HG03280 (cell line): ENCODE measurements at regions not wholly inside any gene's neighbourhood (a gene's known extent, or its start where the extent isn't known, plus 50 kb on each side); places are given as distances from the start of the nearest gene placed in this dataset.

Experiments
- ATAC-seq: cut with Tn5 transposase; IDR thresholded peaks from one replicate; pipeline ENCODE4 v1.9.1; 2021; ENCODE audit warnings: mild to moderate bottlenecking, moderate library complexity; ENCODE audit not compliant: unreplicated experiment

DNA sequence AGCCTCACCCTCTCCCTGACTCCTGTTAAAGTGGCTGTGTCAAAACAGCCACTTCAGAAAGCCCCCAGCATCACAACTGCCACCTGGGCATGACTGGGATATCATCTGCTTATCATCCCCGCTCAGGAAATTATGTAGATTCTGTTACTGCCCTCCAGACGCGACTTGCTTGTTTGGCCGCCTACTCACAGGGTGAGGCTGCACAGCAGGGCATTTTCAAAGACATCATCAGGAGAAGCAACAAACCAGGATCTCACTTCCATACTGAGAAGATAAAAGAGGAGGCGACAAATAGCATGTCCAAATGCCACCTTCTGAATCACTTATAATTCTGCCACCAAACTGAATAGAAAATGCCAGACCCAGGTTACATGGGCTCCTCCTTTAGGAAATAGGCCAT is 94.8 kb downstream of the MIS18A start:
- no peak for ATAC-seq

DNA sequence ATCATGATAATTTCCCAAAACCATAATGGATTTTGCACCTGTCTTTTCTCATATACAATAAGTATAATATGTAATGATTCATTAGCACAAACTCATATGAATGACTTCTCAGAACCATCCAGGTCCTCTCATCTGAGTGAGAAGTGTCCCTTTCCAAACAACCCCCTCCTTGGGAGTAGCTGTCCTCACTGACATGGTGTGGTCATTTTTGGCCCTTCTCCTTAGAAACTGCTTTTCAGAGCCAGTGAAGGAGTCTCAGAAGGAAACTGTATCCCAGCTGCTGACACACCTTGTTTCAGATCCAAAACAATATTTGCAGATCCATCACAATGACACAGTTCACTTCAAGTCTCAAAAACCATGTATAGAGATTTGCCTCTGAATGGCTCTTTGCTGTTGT is 95.5 kb downstream of the MIS18A start:
- ATAC-seq = no peak

DNA sequence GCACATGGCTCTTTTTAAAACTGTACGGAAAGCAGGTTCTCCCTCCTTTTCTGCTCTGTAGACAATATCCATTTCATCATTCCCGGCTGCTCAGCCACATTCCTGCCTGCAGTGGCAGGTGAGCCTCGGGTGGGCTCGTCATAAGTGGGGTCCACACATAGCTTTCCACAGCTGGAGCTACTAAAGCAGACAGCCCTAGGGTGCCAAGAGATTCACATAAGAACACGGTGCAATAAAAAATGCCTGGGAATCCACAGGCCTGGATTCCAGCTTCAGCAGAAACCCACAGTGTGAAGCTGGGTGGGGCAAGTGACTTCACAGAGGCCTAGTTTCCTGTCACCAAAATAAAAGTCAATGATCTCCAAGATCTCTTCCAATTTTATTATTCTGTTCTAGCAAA is 96.4 kb downstream of the MIS18A start:
- no peak for ATAC-seq

DNA sequence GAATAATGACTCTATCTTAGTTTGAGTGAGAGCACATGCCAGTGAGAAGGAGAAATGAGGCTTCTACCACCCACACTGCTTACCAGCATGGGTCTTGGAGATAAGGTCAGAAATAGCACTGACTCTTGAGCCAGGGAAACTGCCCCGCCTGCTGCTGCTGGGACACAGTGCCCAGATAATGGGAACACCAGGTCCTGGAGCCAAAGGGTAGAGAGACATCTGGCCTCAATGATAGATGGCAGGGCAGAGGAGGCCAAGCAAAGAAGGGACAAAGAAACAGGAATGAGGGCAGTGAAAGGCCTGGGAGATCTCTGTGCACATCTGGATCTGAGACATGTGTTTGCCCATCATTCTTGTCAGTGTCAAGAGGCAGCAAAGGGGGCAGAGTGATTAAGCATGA is 97.4 kb downstream of the MIS18A start:
- no peak for ATAC-seq

DNA sequence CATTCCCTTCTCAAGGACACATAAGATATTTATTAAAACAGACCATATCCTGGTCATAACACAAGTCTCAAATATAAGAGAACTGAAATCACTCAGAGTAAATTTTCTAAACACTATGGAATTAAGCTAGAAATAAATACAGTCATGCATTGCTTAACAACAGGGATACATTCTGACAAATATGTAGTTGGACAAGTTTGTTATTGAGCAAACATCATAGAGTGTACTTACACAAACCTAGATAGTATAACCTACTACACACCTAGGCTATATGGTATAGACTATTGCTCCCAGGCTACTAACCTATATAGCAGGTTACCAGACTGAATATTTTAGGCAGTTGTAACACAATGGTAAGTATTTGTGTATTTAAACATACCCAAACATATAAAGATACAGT is 104.0 kb downstream of the MIS18A start:
- ATAC-seq = no peak

DNA sequence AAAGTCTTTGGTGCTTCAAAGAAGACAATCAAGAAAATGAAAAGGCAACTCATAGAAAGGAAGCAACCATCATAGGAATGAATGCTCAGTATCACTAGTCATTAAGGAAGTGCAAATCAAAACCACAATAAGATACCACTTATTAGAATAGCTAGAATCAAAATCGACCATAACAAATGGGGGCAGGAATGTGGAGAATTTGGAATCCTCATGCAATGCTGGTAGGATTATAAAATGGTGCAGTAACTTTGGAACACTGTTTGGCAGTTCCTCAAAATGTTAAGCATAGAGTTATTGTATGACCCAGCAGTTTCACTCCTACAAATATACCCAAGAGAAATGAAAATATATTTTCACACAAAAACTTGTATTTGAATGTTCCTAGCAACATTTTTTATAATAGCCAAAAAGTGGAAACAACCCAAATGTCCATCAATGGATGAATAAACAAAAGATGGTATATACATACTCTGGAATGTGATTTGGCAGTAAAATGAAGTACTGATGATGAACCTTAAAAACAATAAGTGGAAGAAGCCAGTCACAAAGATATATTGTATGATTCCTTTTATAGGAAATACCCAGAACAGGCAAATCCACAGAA is 105.6 kb downstream of the MIS18A start:
- ATAC-seq = no peak

DNA sequence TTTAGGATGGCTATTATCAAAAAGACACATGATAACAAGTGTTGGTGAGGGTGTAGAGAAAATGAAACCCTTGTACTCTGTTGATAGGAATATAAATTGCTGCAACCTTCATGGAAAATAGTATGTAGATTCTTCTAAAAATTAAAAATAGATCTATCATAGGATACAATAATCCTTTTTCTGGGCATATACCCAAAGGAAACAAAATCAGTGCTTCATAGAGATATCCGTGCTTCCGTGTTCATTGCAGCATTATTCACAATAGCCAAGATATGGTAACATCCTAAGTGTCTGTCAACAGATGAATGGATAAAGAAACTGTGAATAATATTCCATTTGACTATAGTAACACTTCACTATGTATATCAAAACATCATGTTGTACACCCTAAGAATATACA is 106.7 kb downstream of the MIS18A start:
- ATAC-seq = no peak

DNA sequence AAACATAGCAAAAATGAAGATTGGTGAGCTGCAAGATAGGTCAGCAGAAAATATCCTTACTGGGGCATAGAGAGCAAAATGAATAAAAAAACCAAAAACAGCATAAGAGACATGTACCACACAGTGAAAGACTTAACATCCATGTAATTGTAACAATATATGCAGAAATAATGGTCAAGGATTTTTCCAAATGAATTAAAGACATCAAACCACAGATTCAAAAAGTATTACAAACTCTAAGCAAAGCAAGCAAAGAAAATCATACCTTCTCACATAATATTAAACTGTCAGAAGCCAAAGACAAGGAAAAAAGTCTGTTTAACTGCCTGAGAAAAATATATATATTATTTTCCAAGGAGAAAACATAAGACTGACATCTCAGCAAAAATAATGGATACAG is 111.3 kb downstream of the MIS18A start:
- ATAC-seq = no peak

DNA sequence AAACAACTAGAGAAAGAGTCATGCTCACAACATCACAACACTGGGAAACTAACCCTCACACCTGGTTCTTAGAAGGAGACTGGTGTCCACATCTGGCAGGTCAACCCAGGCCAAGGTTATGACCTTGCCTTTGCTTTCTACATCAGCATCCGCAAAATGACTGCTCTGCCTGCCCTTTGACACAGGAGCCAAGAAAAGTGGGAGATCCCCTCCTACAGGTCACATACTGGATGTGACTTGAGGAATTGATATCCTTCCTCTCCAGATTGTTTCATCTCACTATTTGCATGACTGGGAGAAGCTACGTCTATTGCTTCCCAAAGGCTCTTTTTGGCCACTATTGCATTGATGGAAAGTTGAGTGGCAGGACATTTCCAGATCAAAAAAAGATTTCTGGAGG is 115.5 kb downstream of the MIS18A start:
- no peak for ATAC-seq

DNA sequence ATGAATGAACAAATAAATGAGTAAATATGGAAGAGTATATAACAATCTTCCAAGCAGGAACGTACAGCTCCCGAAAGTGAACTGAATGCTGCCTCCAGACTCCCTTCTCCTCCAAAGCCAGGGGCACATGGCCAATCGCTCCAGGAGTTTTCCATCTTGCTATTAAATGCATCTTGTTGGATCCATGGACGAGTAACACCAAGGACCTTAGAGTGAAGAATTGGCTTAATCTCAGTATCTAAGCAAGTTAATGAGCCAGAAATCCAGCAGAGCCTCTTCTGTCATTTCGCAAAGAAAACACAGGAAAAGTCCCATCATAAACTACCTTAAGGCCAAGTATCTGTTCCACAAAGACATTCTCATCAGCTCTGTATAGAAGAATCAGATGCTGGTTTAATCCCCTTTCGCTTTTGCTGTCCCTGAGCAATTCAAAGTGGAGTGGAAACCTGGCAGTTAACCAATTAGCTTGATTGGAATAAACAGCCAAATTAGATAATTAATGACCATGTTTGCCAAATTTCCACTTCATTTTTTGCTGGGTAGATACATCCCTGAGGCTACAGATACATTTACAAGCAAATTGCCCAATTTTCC is 116.0 kb downstream of the MIS18A start:
- no peak for ATAC-seq

DNA sequence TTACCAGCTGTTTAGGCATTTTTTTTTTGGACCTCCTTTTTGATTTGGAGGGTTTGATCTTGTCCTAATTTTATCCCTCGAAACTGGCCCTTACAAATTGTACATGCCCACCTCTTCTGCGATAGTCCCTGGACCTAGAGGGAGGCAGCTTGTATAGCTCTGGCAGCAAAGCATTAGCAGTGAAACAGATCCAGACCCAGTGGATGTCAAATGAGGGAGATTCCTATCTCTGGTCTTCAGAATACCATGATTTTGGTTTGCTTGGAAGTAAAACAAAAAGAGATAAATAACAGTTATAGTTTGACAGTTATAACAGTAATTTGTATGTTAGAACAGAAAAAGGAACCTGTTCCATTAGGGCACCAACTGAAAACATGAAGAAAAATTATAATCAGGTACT is 123.6 kb downstream of the MIS18A start:
- ATAC-seq = no peak

DNA sequence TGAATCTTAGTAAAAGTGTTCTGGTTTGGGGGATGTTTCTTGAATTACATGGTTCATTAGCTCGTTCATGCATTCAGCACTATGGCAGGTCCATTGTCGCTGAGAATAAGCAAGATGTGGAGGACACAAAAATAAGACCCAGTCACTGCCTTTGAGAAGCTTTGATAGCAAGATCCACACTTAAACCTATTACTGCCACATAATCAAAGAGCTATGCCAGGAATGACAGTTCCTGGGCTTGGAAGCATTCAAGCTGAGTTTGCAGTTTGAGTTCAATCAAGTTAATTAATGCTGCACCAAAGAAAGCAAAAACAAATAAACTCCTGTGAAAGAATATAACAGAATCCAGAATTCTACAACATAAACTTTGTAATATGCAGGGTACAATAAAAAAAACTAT is 131.8 kb downstream of the MIS18A start:
- no peak for ATAC-seq

DNA sequence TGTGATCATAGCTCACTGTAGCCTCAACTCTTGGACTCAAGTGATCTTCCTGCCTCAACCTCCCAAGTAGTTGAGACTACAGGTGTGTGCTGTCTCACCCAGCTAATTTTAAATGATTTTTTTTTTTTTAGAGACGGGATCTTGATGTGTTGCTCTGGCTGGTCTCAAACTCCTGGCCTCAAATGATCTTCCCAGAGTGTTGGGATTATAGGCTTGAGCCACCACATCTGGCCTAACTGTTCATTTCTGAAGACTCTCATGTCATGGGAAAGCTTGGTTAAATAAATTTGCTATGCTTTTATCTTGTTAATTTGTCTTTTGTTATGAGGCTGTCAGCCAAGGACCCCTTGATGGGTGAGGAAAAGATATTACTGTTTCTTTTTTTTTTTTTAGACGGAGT is 134.0 kb downstream of the MIS18A start:
- no peak for ATAC-seq

DNA sequence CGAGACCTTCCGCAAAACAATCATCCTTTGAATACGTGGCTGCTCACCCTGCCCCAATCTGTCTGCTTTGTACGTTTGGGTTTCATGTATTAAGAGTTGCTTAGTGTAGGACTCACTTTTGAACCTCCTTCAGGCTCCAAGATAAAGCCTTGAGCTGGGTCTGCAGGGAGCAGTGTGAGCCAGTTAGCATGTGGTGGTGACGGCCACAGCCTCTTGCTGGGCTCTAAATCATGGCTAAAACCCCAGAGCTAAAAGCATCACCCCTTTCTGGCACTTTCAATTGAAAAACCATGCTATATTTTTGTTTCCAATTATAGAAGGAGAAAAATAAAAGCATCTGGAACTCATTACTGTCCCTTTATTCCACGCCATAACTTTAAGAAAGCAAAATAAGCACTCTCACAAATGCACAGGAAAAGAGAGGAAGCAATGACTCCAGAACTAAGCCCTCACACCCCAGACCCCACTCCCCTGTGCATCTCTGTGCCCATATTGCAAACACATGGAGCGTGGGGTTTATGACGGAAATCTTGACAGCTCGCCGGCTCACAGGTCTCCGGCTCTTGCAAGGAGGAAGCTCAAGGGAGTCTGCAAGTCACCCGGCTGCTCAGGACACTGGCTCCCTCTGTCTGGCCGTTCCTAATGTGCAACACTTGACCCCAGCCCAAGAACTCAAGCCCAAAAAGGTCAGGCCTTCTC is 135.5 kb downstream of the MIS18A start:
- no peak for ATAC-seq

DNA sequence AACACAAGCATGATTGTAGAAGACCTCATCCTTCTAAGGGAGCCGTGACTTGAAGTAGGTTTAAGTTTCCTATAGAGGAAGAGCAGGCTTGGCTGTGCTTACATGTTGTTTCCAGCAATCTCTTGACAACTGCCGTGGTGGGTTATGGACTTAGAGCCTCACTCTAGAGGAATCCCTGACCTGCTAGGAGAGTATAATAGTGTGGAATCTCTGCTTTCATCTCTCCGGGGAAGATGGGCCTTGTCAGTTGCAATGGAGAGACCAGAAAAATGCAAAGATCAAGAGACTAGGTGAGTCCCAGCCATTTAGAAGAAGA is 137.6 kb downstream of the MIS18A start:
- no peak for ATAC-seq

DNA sequence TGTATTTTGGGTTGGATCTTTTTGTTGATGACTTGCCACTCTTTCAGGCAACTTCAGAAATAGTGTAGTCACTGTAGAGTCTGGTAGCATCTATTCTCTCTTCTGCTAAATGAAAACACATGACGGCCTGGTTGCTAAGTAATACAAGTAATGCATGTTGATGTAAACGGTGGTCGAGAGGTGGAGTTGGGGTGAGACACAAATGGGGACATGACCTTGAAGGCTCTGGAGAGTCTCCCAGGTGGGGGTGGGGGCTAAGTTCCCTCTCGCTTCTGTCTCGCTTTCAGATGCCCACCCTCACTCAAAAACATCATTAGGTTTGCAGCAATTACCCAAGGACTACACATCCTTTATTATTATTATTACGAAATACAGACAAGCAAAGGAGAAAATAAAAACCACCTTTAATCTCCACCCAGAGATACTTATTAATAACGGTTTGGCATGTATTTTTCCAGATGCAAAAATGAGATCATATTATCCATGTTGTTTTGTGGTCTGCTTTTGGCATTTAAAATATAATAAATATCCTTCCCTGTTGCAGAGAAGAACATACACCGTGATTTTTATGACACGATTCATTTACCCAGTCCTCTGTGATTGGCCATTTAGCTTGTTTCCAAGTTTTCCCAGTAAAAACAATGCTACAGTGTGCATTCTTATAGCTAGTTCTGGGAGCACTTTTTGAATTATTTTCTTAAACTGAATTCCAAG is 138.1 kb downstream of the MIS18A start:
- ATAC-seq = no peak

DNA sequence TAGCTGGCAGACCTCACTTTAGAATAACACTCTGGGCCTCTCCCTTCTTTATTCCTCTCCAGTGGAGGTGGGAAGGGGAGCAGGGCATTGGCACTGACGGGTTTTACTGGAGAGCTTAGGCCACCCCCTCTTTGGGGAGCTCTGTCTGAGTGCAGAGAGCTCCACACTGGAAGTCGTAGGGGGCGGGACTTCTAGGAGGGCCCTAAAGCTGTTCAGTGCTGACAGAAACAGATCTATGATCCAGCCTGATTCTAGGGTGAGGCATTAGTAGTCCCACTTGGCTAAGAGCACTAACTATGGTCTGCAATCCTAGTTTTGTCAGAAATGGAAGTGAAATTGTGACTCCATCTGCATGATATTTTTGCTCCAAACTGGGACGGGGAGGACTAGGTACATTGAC is 138.7 kb downstream of the MIS18A start:
- no peak for ATAC-seq

DNA sequence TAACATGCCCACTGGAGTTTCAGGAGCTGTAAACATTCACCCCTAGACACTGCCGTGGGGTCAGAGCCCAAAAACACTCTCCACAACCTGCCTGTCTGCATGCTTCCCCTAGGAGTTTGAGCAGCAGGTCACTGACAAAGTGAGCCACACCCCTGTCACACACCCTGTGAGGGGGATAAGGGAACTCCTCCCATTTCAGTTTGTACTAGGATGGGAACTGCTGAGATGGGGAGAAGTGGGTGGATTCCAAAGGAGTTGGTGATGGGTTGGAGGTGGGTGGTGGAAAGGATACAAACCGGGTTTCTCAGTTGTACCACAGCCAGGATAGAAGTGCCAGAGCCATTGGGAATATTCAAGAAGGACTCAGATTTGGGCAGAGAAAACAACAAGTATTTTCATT is 140.2 kb downstream of the MIS18A start:
- ATAC-seq = no peak

DNA sequence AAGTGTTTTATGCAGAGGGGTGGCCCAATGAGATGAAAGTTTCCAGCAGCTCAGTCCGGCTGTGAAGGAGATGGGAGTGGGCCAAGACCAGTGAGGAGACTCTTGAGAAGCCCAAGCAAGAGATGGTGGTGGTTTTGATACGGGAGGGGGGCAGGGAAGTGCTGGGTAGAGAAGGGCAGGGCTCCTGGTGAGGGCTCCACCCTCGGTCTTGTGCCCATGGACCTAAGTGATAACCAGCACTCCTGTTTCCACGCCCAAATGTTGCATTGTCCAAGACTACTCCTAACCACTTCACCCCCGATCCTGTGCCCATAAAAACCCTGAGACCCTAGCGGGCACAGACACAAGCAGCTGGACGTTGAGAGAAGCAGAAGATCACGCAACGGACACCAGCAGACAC is 140.9 kb downstream of the MIS18A start:
- ATAC-seq = no peak

DNA sequence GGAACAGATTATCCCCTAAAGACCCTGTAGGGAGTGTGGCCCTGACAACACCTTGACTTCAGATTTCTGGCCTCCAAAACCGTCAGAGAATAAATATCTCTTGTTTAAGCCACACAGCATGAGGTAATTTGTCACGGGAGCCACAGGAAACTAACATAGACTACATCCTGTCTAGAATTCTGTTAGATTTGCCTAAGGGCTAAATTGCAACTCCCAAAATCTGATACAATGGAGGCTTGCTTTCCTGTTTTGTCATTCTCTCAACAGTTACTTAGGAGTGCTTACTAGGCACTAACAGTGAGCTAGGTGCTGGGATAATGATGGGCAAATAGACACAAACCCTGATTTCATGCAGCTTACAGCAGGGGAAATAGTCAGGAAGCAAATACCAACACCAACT is 141.6 kb downstream of the MIS18A start:
- ATAC-seq = no peak

DNA sequence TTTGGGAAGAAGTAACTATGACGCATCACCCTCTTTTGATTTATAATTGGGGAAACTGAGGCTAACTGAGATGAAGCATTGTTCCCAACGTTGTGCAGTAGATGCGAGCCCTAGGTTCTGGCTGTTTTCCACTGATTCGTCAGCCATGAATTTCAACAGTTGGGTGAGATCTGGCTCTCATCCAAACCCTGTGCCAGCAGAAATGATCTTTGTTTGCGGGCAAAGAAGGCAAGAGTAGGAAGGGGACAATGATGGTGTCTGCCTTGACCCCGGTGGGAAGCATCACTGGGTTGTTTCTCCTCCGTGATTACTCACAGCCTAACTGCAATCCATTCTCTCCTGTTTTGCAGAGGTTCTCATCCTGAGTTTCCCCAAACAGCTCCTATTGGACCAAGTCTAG is 142.3 kb downstream of the MIS18A start:
- no peak for ATAC-seq
